ENCODE measurements at regions not wholly inside any gene's neighbourhood (a gene's known extent, or its start where the extent isn't known, plus 50 kb on each side); places are given as distances from the start of the nearest gene placed in this dataset.

DNA sequence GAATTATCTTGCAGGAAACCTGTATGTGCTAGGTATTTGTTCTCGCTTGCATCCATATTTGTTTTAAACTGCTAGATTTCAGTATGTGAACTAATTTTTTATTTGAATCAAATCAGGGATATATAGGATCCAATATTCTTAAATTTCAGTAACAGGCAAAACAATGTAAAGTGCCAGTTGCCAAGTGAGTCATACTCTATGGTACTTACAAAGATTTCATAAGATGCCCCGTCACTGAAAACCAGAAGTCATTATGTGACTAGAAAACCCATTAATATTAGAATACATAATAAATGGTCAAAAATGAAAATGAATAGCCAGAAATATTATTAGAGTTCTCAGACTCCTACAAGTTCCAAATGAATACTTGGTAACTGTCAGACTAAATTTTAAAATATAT lies 481.2 kb downstream of the TFAP2A start:
- TF ChIP-seq YY1 (IDR thresholded peaks at IDR 0.05): no peak
- TF ChIP-seq, protein P1, sequence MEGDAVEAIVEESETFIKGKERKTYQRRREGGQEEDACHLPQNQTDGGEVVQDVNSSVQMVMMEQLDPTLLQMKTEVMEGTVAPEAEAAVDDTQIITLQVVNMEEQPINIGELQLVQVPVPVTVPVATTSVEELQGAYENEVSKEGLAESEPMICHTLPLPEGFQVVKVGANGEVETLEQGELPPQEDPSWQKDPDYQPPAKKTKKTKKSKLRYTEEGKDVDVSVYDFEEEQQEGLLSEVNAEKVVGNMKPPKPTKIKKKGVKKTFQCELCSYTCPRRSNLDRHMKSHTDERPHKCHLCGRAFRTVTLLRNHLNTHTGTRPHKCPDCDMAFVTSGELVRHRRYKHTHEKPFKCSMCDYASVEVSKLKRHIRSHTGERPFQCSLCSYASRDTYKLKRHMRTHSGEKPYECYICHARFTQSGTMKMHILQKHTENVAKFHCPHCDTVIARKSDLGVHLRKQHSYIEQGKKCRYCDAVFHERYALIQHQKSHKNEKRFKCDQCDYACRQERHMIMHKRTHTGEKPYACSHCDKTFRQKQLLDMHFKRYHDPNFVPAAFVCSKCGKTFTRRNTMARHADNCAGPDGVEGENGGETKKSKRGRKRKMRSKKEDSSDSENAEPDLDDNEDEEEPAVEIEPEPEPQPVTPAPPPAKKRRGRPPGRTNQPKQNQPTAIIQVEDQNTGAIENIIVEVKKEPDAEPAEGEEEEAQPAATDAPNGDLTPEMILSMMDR (IDR thresholded peaks at IDR 0.05; ENCODE audit: low read depth, low read length, missing input control): no peak
- TF ChIP-seq, protein P2, sequence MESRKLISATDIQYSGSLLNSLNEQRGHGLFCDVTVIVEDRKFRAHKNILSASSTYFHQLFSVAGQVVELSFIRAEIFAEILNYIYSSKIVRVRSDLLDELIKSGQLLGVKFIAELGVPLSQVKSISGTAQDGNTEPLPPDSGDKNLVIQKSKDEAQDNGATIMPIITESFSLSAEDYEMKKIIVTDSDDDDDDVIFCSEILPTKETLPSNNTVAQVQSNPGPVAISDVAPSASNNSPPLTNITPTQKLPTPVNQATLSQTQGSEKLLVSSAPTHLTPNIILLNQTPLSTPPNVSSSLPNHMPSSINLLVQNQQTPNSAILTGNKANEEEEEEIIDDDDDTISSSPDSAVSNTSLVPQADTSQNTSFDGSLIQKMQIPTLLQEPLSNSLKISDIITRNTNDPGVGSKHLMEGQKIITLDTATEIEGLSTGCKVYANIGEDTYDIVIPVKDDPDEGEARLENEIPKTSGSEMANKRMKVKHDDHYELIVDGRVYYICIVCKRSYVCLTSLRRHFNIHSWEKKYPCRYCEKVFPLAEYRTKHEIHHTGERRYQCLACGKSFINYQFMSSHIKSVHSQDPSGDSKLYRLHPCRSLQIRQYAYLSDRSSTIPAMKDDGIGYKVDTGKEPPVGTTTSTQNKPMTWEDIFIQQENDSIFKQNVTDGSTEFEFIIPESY (IDR thresholded peaks at IDR 0.05): no peak
- no peak for TF ChIP-seq HNF4G (IDR thresholded peaks at IDR 0.05)
- TF ChIP-seq, protein P3, sequence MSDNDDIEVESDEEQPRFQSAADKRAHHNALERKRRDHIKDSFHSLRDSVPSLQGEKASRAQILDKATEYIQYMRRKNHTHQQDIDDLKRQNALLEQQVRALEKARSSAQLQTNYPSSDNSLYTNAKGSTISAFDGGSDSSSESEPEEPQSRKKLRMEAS (IDR thresholded peaks at IDR 0.05): no peak
- TF ChIP-seq JUND (IDR thresholded peaks at IDR 0.05): no peak

All from liver (tissue), 3 donors.